ENCODE measurements at regions not wholly inside any gene's neighbourhood (a gene's known extent, or its start where the extent isn't known, plus 50 kb on each side); places are given as distances from the start of the nearest gene placed in this dataset.

- TF ChIP-seq CTCF (IDR thresholded peaks at IDR 0.05) (no peak), ZNF416 (CRISPR knock-in tag; IDR thresholded peaks at IDR 0.05) (no peak), E2F5 (CRISPR knock-in tag; IDR thresholded peaks at IDR 0.05) (no peak), ZNF232 (CRISPR knock-in tag; IDR thresholded peaks at IDR 0.05) (no peak)
These were observed 69.4 kb downstream of the SCG2 start for GRCh38 chr2:223532712-223533111.
